ENCODE measurements at regions not wholly inside any gene's neighbourhood (a gene's known extent, or its start where the extent isn't known, plus 50 kb on each side); places are given as distances from the start of the nearest gene placed in this dataset.

- 33 to 39% methylated on average over 2 of the region's 2 CpGs for WGBS, 2 donors
- DNase-seq (no peak), ATAC-seq (ENCODE audit: low FRiP score in 2 of 2) (no peak)
- Histone ChIP-seq H3K36me3 (no peaks in the 10 kb centered on the region), H3K9me3 (no peaks in the 10 kb centered on the region), H3K4me1 (no peaks in the 10 kb centered on the region), H3K27ac (no peak overlapping the region), H3K4me3 (no peak overlapping the region), H3K27me3 (no peaks in the 10 kb centered on the region)
- TF ChIP-seq EP300 (IDR thresholded peaks at IDR 0.05) (no peak), POLR2A (IDR thresholded peaks at IDR 0.05) (no peak), CTCF (IDR thresholded peaks at IDR 0.05) (no peak), POLR2AphosphoS5 (IDR thresholded peaks at IDR 0.05) (no peak)
Observed at GRCh38 chr13:67664502-67664901, 434.4 kb upstream of the PCDH9 start.

GRCh38 chr13:67662997-67663396 lies 432.9 kb upstream of the PCDH9 start:
- no peak overlapping the region for H3K4me3 ChIP-seq
- H3K36me3 ChIP-seq = no peaks in the 10 kb centered on the region
- WGBS, 2 donors = 78 to 88% methylated on average over 3 of the region's 3 CpGs
- ATAC-seq (ENCODE audit: low FRiP score in 2 of 2) = no peak
- H3K27me3 ChIP-seq = no peaks in the 10 kb centered on the region
- no peak overlapping the region for H3K27ac ChIP-seq
- H3K9me3 ChIP-seq = no peaks in the 10 kb centered on the region
- TF ChIP-seq EP300 (IDR thresholded peaks at IDR 0.05) (no peak), CTCF (IDR thresholded peaks at IDR 0.05) (no peak), POLR2A (IDR thresholded peaks at IDR 0.05) (no peak), POLR2AphosphoS5 (IDR thresholded peaks at IDR 0.05) (no peak)
- H3K4me1 ChIP-seq = no peaks in the 10 kb centered on the region
- no peak for DNase-seq

- Histone ChIP-seq H3K27ac (no peak overlapping the region), H3K36me3 (no peaks in the 10 kb centered on the region), H3K4me1 (no peaks in the 10 kb centered on the region), H3K9me3 (no peaks in the 10 kb centered on the region), H3K4me3 (no peak overlapping the region), H3K27me3 (no peaks in the 10 kb centered on the region)
- 66 to 70% methylated on average over 3 of the region's 3 CpGs for WGBS, 2 donors
- no peak for DNase-seq
- TF ChIP-seq EP300 (IDR thresholded peaks at IDR 0.05) (no peak), POLR2A (IDR thresholded peaks at IDR 0.05) (no peak), POLR2AphosphoS5 (IDR thresholded peaks at IDR 0.05) (no peak), CTCF (IDR thresholded peaks at IDR 0.05) (no peak)
- ATAC-seq (ENCODE audit: low FRiP score in 2 of 2) = no peak
Observed at GRCh38 chr13:67652887-67653286, 422.8 kb upstream of the PCDH9 start.

GRCh38 chr13:67651908-67652465 lies 421.9 kb upstream of the PCDH9 start:
- DNase-seq (no peak), ATAC-seq (ENCODE audit: low FRiP score in 2 of 2) (no peak)
- Histone ChIP-seq H3K9me3 (no peaks in the 10 kb centered on the region), H3K27ac (no peak overlapping the region), H3K27me3 (no peaks in the 10 kb centered on the region), H3K4me3 (no peak overlapping the region), H3K36me3 (no peaks in the 10 kb centered on the region), H3K4me1 (no peaks in the 10 kb centered on the region)
- 48% methylated on average over 3 of the region's 3 CpGs for WGBS, 2 donors
- TF ChIP-seq POLR2A (IDR thresholded peaks at IDR 0.05) = no peak
- TF ChIP-seq EP300 (IDR thresholded peaks at IDR 0.05) = no peak
- no peak for TF ChIP-seq CTCF (IDR thresholded peaks at IDR 0.05)
- no peak for TF ChIP-seq POLR2AphosphoS5 (IDR thresholded peaks at IDR 0.05)

GRCh38 chr13:67650471-67650870 lies 420.3 kb upstream of the PCDH9 start:
- H3K4me1 ChIP-seq = no peaks in the 10 kb centered on the region
- no peaks in the 10 kb centered on the region for H3K36me3 ChIP-seq
- 81 to 91% methylated on average over 1 of the region's 1 CpG for WGBS, 2 donors
- no peaks in the 10 kb centered on the region for H3K27me3 ChIP-seq
- no peak overlapping the region for H3K27ac ChIP-seq
- no peak overlapping the region for H3K4me3 ChIP-seq
- ATAC-seq (ENCODE audit: low FRiP score in 2 of 2) (no peak), DNase-seq (no peak)
- no peak for TF ChIP-seq POLR2A (IDR thresholded peaks at IDR 0.05)
- TF ChIP-seq POLR2AphosphoS5 (IDR thresholded peaks at IDR 0.05) = no peak
- TF ChIP-seq EP300 (IDR thresholded peaks at IDR 0.05) = no peak
- TF ChIP-seq CTCF (IDR thresholded peaks at IDR 0.05) = no peak
- H3K9me3 ChIP-seq = no peaks in the 10 kb centered on the region

Measured in upper lobe of left lung (tissue), 6 donors.